Breast epithelium (tissue), 3 donors: ENCODE measurements at regions not wholly inside any gene's neighbourhood (a gene's known extent, or its start where the extent isn't known, plus 50 kb on each side); places are given as distances from the start of the nearest gene placed in this dataset.

Source experiments
- CTCF ChIP-seq, 3 donors: fragments of 450-650 bp; IDR thresholded peaks; one replicate each; pipeline ENCODE4 v1.5.1; 2016 to 2017; ENCODE audit warnings: antibody characterized with exemption in 3 of 3, mild to moderate bottlenecking in 3 of 3, moderate library complexity in 3 of 3
- POLR2A ChIP-seq: fragments of 450-650 bp; IDR thresholded peaks from one replicate; pipeline ENCODE4 v1.6.1; 2016; ENCODE audit warnings: antibody characterized with exemption, mild to moderate bottlenecking, moderate library complexity
- POLR2AphosphoS5 ChIP-seq, 3 donors: sonication (generic); formaldehyde crosslinking; IDR thresholded peaks; one replicate each; pipeline ENCODE4 v1.6.1; 2017; ENCODE audit warnings: antibody characterized with exemption in 3 of 3

GRCh38 chr3:25339225-25339624, 88.8 kb upstream of the RARB start:
- no peak for TF ChIP-seq POLR2AphosphoS5 (IDR thresholded peaks at IDR 0.05)
- TF ChIP-seq CTCF (IDR thresholded peaks at IDR 0.05) = no peak
- no peak for TF ChIP-seq POLR2A
